GM18498 (cell line): ENCODE measurements at regions not wholly inside any gene's neighbourhood (a gene's known extent, or its start where the extent isn't known, plus 50 kb on each side); places are given as distances from the start of the nearest gene placed in this dataset.

ENCODE experiments used
- ATAC-seq: cut with Tn5 transposase; IDR thresholded peaks from one replicate; pipeline ENCODE4 v1.9.1; 2021; ENCODE audit warnings: mild to moderate bottlenecking, moderate library complexity; ENCODE audit not compliant: unreplicated experiment

- no peak for ATAC-seq
Observed at GRCh38 chr18:42606886-42607495, 508.5 kb downstream of the RIT2 start.

GRCh38 chr18:42611134-42611533 lies 504.4 kb downstream of the RIT2 start:
- no peak for ATAC-seq

GRCh38 chr18:42614619-42615293 lies 500.7 kb downstream of the RIT2 start:
- no peak for ATAC-seq

GRCh38 chr18:42617221-42617620 lies 498.3 kb downstream of the RIT2 start:
- ATAC-seq, result no peak

GRCh38 chr18:42619771-42620170 lies 495.7 kb downstream of the RIT2 start:
- no peak for ATAC-seq

- ATAC-seq, result no peak
Observed at GRCh38 chr18:42620657-42621056, 494.8 kb downstream of the RIT2 start.

- no peak for ATAC-seq
Observed at GRCh38 chr18:42623935-42624334, 491.6 kb downstream of the RIT2 start.

- no peak for ATAC-seq
Observed at GRCh38 chr18:42632801-42633200, 482.7 kb downstream of the RIT2 start.

GRCh38 chr18:42635378-42636048 lies 480.0 kb downstream of the RIT2 start:
- ATAC-seq, result no peak

- ATAC-seq, result no peak
Observed at GRCh38 chr18:42636309-42636708, 479.2 kb downstream of the RIT2 start.

GRCh38 chr18:42640160-42640559 lies 475.3 kb downstream of the RIT2 start:
- no peak for ATAC-seq

- ATAC-seq, result no peak
Observed at GRCh38 chr18:42641996-42642395, 473.5 kb downstream of the RIT2 start.

- no peak for ATAC-seq
Observed at GRCh38 chr18:42644729-42645131, 470.8 kb downstream of the RIT2 start.

- ATAC-seq, result no peak
Observed at GRCh38 chr18:42649331-42650035, 466.0 kb downstream of the RIT2 start.

- no peak for ATAC-seq
Observed at GRCh38 chr18:42654556-42654955, 460.9 kb downstream of the RIT2 start.

- ATAC-seq, result no peak
Observed at GRCh38 chr18:42657551-42657950, 457.9 kb downstream of the RIT2 start.

GRCh38 chr18:42658171-42658570 lies 457.3 kb downstream of the RIT2 start:
- ATAC-seq, result no peak

- ATAC-seq, result no peak
Observed at GRCh38 chr18:42659187-42659586, 456.3 kb downstream of the RIT2 start.

- no peak for ATAC-seq
Observed at GRCh38 chr18:42670860-42671259, 444.6 kb downstream of the RIT2 start.

- no peak for ATAC-seq
Observed at GRCh38 chr18:42675810-42676209, 439.7 kb downstream of the RIT2 start.

GRCh38 chr18:42683094-42683493 lies 432.4 kb downstream of the RIT2 start:
- no peak for ATAC-seq

- ATAC-seq, result no peak
Observed at GRCh38 chr18:42689310-42689709, 426.2 kb downstream of the RIT2 start.
